Suppressor macrophage treated with lipopolysaccharide for 1 hour (primary cell): ENCODE measurements at regions not wholly inside any gene's neighbourhood (a gene's known extent, or its start where the extent isn't known, plus 50 kb on each side); places are given as distances from the start of the nearest gene placed in this dataset.
"Not testable (repeated sequence)": the region's sequence is repeated elsewhere in the genome, so short reads cannot be mapped to it uniquely, and the experiment has no call there.

Experiments used
- DNase-seq, 3 donors: peaks; one replicate each; pipeline ENCODE4 v3.0.0-alpha.2; 2020 to 2022

DNA sequence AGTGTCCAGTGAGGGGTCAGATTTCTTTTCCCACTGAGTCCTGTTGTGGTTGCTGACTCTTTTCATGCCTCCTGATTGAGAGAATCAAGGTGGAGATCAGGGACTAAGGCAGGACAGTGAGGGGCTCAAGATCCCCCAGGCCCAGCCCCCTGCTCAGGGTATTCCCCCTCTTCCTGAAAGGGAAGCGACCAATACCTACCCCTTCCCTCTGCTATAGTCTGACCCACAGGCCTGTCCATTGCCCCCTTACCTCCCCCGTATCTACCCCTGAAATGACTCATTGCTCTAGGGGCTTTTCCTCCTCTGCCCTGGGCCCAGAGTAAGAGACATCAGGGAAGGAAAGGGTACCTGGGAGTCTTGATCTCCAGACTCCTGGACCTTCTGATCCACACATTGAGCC is 1320.5 kb downstream of the UQCRFS1 start:
- DNase-seq: no peak

DNA sequence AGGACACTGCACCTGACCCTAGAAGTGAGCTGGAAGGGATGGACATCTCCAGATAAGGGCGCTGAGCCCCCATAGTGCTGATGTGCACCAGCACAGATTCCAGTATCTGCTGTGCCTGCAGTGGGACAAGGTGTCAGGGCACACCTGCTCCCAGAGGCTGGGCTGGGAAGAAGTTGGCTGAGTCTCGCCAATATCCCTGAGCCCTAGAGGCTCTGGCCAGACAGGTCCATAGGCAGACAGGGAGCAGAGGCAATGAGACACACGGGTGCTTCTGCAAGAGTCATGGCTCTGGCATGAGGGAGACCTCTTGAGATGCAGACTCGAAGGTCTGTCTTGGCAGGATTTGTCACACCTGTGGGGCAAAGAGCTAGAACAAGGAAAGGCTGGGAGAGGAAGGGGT is 1321.5 kb downstream of the UQCRFS1 start:
- DNase-seq: no peak

DNA sequence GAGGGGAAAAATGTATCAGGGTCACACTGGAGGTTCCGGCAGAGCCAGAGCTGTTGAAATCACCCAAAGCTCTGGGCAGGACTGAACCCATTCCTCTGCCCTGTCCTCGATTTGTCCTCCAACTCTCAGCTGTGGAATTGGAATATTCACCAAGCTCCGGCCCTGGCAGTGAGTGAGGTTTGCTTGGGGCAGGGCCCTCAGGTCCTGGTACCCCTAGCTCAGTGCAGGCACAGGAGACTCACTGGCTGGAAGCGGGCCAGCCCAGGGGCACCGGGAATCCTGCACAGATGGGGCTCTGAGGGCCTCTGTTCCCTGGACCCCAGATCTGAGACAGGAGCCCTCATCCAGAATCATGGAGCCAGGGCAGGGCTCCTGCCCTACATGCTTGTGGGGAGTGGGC is 1322.3 kb downstream of the UQCRFS1 start:
- DNase-seq: no peak

DNA sequence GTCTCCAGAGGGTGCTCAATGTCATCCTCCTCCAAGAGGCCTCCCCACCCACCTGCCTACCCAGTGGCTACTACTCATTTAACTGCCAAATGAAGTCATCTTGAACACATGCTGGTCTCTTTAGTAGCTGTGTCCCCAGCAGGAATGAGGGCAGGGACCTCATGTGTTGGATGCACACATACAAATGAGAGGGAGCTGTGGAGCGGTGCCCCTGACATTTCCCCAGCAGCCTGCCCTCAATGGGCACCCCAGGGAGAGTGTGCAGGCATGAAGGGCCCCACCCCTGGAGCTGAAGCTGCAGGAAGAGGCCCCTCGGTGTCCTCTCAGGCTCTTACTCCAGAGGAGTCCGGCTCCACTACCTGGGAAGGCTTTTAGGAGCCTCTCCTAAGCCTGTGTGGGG is 1322.7 kb downstream of the UQCRFS1 start:
- no peak for DNase-seq

DNA sequence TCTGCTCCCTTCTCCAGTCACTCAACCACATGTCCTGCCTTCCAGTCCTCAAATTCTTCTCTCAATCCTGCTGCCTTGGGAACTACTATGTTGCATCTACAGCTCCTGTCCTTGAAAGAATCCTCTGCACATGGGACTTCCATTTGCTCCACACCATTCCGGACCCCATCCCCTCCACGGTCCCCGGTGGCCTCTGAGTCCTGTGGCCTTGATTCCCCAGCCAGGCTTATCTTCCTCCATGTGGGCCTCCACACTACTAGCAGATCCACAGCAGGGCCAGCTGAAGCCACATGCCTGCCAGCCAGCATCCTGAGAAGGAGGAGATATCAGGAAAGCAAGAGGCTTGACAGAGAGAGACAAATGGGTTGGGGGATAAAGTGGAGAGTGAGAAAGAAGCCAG is 1323.8 kb downstream of the UQCRFS1 start:
- DNase-seq: no peak

DNA sequence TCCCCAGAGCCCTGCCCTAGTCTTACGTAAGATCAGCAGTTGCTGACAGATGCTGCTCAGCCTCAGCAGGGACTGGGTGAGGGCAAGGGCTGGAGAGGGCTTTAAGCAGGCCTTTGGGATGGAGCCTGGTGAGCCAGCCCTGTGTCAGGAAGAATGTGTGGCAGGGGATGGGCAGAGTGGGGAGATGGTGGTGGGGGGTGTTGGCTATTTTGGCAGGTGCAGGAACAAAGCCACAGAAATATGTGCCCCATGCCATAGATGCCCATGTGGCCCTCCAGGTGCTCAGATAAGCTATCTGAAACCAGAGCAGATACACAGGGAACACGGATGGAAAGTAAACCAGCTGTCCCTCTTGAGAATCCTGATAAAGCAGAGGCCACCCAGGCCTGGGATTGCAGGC is 1325.0 kb downstream of the UQCRFS1 start:
- DNase-seq: no peak

DNA sequence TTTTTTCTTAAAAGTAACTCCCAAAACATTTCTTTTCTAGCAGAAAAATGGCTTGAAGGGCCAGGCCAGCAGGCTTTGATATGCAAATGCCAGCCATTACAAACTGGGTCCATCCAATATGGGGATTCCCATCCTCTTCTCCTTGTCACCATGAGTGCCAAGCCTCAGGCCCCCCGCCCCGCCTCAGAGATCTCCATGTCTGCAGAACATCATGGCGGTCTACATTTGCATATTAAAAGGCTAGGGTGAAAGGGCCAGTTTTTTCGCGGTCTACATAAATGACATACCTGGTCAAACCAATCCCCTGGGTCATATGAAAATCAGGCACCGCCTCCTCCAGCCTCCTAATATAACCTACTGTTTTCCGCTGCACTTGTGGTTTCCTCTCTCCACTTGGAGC is 1327.6 kb downstream of the UQCRFS1 start:
- no peak for DNase-seq

DNA sequence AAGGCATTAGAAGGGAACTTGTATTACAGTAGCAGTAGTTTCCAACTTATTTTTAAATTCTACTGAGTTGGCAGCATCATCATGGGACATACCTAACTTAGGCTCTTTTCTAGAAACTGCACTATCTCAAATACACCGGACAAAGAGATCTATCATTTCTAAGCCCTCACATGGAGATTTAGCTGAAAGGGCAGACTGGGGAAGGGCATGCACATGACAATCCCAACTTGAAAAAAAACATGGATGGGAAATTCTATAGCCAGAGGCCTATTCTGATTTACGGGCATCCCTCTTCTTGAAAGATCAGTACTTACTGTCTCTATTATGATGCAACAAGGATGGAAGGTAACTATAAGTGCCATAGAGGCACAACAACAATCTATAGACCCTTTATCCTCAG is 1328.6 kb downstream of the UQCRFS1 start:
- DNase-seq: no peak

DNA sequence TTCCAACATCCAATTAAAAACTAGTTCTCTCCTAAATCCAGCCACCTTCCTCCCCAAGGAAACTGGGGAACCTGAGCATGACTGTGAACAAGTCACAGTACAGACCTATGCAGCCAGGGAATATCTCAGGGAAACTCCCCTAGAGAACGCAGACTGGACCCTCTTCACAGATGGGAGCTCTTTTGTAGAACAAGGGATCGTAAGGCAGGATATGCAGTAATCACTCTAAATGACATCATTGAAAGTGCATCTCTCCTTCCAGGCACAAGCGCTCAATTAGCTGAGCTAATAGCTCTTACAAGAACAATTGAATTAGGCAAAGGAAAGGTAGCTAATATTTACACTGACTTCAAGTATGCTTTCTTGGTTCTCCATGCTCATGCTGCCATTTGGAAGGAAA is 1331.7 kb downstream of the UQCRFS1 start:
- no peak for DNase-seq

DNA sequence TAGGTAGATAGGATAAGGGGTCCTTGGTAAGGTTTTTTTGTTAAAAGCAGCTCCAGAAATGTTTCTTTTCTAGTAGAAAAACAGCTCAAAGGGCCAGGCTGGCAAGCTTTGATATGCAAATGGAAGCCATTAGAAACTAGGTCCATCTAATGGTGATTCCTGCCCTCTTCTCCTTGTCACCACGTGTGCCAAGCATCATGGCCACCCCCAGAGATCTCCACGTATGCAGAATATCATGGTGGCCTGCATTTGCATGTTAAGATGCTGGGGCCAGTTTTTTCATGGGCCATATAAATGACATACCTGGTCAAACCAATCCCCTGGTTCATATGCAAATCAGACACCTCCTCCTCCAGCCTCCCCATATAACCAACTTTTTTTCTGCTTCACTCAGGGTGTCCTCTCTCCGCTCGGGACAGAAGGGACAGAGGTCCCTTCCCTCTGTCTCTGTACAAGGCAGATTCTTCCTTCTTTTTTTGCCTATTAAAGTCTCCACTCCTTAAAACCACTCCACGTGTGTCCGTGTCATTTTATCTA is 1335.9 kb downstream of the UQCRFS1 start:
- DNase-seq: no peak

DNA sequence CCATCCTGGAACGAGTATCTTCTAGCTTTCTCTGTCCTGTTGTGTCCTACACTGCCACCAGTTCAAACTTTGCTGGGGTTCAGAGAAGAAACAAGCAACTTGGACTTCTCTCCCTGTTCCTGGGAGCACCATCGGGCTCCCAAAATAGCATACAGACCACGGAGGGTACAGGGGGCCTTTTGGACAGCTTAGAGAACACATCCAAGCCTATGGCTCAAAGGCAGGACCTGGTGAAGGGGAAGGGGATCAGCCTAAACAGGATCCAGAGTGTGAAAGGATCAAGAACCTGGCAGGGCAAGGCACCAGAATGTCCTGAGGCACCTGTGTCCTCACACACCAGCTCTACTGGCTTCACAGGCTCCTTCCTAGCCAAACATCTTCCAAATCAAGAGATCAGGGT is 1336.5 kb downstream of the UQCRFS1 start:
- DNase-seq: no peak

DNA sequence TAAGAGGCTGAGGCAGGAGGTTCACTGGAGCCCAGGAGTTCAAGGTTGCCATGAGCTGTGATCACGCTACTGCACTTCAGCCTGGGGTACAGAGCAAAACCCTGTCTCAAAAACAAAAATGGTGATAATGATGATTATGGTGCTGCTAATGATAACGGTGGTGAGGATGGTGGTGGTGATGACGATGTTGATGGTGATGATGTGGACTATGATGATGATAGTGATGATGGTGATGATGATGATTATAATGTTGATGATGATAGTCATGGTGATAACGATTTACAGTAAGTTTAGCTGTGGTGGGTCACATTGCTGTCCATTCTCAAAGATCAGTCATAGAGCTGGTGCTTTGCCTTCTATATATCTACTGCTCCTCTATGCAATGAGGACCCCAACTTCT is 1340.6 kb downstream of the UQCRFS1 start:
- DNase-seq: no peak

DNA sequence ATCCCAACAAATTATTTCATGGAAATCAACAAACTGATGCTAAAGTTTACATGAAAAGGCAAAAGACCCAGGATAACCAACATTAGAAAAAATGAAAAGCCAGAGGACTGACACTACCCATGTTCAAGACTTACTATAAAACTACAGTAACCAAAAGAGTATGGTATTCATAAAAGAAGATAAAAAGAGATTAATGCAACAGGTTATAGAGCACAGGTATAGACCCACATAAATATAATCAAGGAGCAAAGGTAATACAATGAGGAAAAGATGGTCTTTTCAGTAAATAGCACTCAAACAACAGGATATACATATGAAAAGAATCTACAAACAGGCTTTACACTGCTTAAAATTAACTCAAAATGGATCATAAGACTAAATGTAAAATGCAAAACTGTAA is 1342.7 kb downstream of the UQCRFS1 start:
- DNase-seq: no peak

DNA sequence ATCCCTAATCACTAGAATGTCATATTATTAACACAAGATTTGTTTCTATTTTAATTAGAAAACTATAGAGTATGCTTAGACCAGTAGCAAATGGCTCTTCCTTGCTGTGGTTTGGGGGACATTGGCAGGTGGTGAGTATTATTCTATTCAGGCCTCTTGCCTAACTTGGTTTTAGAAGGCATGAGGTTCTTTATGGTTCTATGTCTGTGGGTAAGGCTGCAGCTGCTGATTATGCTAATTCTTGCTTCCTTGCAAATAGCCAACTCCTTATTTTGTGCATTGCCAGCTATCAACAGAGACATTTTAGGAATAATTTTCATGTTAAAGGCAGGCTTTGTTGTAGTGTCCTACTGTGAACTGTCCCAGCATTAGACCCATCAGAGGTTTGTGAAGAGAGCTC is 1344.9 kb downstream of the UQCRFS1 start:
- DNase-seq: no peak

DNA sequence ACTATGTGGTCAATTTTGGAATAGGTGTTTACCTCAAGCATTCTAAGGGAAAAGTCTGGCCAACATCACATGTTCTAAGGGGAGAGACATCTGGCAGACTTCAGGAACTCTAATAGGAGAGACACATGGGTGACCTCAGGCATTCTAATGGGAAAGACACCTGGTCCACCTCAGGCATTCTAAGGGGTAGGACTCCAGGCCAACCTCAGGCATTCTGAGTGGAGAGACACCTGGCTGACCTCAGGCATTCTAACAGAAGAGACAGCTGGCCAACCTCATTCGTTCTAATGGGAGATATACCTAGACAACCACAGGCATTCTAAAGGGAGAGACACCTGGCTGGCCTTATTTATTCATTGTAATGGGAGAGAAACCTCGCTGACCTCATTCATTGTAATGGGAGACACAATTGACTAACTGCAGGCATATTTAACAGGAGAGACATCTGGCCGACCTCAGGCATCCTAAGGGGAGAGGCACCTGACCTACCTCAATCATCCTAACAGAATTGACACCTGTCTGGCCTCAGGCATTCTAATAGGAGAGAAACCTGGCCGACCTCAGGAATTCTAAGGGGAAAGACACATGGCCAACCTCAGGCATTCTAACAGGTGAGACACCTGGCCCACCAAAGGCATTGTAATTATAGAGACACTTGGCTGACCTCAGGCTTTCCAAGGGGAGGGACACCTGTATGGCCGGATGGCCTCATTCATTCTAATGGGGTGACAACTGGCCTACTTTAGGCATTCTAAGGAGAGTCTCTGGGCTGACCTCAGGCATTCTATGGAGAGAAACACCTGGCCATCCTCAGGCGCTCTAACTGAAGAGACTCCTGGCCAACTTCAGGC is 1346.8 kb downstream of the UQCRFS1 start:
- DNase-seq: no peak

DNA sequence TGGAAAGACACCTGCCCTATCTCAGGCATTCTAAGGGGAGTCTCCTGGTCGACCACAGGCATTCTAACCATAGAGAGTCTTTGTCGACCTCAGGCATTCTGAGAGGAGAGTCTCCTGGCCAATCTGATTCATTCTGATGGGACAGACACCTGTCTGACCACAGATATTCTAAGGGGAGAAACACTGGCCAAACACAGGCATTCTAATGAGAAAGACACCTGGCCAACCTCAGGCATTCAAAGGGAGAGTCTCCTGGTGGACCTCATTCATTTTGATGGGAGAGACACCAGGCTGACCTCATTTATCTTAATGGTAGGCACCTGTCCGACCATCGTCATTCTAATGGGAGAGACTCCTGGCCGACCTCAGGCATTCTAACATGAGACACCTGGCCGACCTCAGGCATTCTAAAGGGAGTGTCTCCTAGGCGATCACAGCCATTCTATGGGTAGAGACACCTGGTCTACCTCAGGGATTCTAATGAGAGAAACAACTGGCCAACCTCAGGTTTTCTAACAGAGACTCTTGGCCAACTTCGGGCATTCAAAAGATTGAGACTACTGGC is 1351.5 kb downstream of the UQCRFS1 start:
- DNase-seq: no peak

DNA sequence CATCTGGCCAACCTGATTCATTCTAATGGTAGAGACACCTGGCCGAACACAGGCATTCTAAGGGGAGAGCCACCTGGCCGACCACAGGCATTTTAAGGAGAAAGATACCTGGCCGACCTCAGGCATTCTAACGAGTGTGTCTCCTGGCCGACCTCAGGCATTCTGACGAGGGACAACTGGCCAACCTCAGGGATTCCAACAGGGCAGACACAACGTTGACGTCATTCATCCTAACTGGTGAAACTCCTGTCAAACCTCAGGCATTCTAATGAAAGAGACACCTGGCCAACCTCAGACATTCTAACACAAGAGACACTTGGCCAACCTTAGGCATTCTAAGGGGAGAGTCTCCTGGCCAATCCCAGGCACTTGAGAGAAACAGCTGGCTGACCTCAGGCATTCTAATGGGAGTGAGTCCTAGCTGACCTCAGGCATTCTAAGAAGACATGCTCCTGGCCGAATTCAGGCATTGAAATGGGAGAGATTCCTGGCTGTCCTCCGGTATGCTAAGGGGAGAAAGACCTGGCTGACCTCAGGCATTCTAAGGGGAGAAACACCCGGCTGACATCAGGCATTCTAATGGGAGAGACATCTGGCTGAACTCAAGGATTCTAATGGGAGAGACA is 1352.5 kb downstream of the UQCRFS1 start:
- DNase-seq: no peak

DNA sequence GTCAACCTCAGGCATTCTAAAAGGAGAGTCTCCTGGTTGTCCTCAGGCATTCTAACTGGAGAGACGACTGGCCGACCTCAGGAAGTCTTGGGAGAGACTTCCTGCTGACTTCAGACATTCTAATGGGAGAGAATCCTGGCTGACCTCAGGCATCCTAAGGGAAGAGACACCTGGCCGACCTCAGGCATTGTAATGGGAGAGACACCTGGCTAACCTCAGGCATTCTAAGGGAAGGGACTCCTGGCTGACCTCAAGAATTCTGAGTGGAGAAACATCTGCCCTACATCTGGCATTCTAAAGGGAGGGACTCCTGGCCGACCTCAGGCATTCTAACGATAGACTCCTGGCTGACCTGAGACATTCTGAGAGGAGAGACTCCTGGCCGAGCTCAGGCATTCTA is 1353.3 kb downstream of the UQCRFS1 start:
- DNase-seq: no peak

DNA sequence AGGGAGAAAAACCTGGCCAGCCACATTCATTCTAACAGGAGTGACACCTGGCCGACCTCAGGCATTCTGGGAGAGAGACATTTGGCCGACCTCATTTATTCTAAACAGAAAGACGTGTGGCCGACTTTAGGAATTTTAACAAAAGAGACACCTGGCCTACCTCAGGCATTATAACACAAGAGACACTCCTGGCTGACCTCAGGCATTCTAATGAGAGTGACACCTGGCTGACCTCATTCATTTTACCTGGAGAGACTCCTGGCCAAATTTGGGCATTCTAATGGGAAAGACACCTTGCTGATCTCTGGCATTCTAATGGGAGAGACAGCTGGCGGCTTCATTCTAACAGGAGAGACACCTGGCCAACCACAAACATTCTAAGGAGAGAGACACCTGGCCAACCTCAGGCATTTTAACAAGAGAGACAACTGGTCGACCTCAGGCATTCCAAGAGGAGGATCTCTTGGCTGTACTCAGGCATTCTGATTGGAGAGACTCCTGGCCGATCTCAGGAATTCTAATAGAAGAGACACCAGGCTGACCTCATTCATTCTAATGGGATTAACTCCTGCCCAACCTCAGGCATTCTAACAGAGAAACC is 1353.9 kb downstream of the UQCRFS1 start:
- no peak for DNase-seq

DNA sequence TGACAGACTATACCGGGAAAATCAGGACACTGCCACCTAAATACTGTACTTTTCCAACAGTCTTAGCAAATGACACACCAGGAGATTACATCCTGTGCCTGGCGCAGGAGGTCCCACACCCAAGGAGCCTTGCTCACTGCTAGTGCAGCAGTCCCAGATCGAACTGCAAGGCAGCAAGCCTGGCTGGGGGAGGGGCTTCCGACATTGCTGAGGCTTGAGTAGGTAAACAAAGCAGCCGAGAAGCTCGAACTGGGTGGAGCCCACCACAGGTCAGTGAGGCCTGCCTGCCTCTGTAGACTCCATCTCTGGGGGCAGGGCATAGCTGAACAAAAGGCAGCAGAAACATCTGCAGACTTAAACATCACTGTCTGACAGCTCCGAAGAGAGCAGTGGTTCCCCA is 1360.0 kb downstream of the UQCRFS1 start:
- DNase-seq: not testable (repeated sequence)

DNA sequence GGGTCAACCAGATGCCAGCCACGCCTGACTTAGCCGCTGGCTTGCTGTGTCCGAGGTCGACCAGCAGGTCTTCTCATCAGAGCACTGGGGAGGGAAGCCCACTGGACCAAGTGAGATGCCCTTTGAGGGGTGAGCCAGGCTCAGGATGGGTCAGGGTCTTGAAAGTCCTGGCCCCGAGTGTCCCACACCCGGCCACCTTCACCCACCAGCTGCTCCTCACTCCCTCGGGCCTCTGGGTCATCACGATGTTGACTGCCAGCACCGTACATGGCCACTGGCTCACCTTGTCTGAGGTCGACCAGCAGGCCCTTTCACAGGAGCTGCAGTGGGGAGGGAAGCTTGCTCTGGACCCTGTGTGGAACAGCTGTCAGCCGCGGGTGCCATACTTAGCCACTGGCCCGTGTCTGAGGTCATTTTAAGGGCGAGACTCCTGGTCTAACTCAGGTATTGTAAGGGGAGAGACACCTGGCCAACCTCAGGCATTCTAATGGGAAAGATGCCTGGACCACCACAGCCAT is 1361.3 kb downstream of the UQCRFS1 start:
- no peak for DNase-seq

DNA sequence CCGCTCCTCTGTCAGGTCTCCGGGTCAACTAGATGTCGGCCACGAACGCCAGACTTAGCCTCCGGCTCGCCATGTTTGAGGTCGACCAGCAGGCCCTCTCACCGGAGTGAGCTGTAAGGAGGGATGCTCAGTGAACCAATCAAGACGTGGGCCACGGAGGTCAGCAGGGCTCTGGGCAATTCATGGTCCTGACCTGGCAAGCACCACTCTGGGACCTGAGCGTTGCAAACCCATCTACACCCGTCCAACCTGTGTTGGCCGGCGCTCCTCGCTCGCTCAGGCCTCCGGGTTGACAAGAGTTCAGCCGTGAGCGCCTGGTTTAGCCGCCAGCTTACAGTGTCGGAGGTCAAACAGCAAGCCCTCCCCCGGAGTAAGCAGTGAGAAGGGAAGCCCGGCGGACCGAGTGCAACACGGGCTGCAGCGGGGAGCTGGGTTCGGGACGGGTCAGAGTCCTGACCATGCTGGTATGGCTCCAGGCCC is 1361.9 kb downstream of the UQCRFS1 start:
- no peak for DNase-seq

DNA sequence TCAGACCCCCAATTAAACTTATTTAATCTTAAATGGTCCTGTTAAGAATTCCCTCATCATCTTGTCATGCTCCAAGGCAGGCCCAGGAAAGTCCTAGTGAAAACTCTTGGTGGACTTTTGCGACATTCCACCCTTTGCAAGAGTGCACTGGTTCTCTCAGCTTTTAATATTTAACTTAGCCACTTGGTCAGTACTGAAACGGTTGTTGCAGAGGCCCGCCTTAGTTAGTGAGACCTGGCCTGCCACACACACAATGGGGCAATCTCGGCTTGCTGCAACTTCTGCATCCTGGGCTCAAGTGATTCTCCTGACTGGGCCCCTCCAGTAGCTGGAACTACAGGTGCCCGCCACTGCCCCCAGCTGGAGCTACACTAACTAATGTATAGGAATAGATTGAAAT is 1366.0 kb downstream of the UQCRFS1 start:
- no peak for DNase-seq
